ENCODE measurements at regions not wholly inside any gene's neighbourhood (a gene's known extent, or its start where the extent isn't known, plus 50 kb on each side); places are given as distances from the start of the nearest gene placed in this dataset.

DNA sequence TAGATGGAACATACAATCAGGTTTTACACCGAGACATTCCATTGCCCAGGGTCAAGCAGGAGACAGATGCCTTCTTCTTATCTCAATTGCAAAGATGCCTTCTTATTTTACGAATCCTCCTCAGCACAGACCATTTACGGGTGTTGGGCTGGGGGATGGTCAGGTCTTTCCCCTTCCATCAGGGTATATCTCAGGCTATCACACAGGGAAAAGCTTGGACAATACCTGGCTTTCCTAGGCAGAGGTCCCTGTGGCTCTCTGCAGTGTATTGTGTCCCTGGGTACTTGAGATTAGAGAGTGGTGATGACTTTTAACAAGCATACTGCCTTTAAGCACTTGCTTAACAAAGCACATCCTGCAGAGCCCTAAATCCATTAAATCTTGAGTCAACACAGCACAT is 1249.2 kb downstream of the NLGN4Y start:
- Histone ChIP-seq H3K27ac (ENCODE audit: low read depth) (no peak overlapping the region), H3K4me1 (ENCODE audit: insufficient read depth) (peaks cover 6% of the 10 kb centered on the region; the same call in 1 of the 2 replicates), H3K36me3 (ENCODE audit: insufficient read depth) (no peaks in the 10 kb centered on the region), H3F3A (replicated peaks; ENCODE audit: low read depth) (no peaks in the 10 kb centered on the region), H3K4me3 (no peak overlapping the region), H3K4me2 (no peak overlapping the region), H3K79me2 (replicated peaks; ENCODE audit: insufficient read depth) (no peaks in the 10 kb centered on the region), H3K9me2 (ENCODE audit: insufficient read depth) (no peaks in the 10 kb centered on the region), H4K20me1 (replicated peaks; ENCODE audit: insufficient read depth) (no peaks in the 10 kb centered on the region), H2AFZ (no peak overlapping the region), H3K27me3 (ENCODE audit: insufficient read depth) (no peaks in the 10 kb centered on the region)
- 0 out of 3 replicates have a peak, but pooled peaks cover 3% of the 10 kb centered on the region for H3K9me3 Mint-ChIP-seq
- no peaks in the 10 kb centered on the region for H3K36me3 Mint-ChIP-seq (ENCODE audit: low read depth)
- TF ChIP-seq JUNB (IDR thresholded peaks at IDR 0.05; ENCODE audit: unreplicated experiment) (no peak), EZH2 (IDR thresholded peaks at IDR 0.05; ENCODE audit: low read depth, unreplicated experiment) (no peak), POLR2AphosphoS5 (IDR thresholded peaks at IDR 0.05; ENCODE audit: low read depth) (no peak), EZH2phosphoT487 (IDR thresholded peaks at IDR 0.05; ENCODE audit: unreplicated experiment) (no peak), ZNF331 (CRISPR knock-in tag; IDR thresholded peaks at IDR 0.05; ENCODE audit: low read depth) (no peak), CREB1 (CRISPR knock-in tag; IDR thresholded peaks at IDR 0.05; ENCODE audit: low read depth) (no peak), STAT1 (IDR thresholded peaks at IDR 0.05; ENCODE audit: unreplicated experiment) (no peak), NANOG (IDR thresholded peaks at IDR 0.05; ENCODE audit: borderline replicate concordance) (no peak)
- TF ChIP-seq, protein P1, sequence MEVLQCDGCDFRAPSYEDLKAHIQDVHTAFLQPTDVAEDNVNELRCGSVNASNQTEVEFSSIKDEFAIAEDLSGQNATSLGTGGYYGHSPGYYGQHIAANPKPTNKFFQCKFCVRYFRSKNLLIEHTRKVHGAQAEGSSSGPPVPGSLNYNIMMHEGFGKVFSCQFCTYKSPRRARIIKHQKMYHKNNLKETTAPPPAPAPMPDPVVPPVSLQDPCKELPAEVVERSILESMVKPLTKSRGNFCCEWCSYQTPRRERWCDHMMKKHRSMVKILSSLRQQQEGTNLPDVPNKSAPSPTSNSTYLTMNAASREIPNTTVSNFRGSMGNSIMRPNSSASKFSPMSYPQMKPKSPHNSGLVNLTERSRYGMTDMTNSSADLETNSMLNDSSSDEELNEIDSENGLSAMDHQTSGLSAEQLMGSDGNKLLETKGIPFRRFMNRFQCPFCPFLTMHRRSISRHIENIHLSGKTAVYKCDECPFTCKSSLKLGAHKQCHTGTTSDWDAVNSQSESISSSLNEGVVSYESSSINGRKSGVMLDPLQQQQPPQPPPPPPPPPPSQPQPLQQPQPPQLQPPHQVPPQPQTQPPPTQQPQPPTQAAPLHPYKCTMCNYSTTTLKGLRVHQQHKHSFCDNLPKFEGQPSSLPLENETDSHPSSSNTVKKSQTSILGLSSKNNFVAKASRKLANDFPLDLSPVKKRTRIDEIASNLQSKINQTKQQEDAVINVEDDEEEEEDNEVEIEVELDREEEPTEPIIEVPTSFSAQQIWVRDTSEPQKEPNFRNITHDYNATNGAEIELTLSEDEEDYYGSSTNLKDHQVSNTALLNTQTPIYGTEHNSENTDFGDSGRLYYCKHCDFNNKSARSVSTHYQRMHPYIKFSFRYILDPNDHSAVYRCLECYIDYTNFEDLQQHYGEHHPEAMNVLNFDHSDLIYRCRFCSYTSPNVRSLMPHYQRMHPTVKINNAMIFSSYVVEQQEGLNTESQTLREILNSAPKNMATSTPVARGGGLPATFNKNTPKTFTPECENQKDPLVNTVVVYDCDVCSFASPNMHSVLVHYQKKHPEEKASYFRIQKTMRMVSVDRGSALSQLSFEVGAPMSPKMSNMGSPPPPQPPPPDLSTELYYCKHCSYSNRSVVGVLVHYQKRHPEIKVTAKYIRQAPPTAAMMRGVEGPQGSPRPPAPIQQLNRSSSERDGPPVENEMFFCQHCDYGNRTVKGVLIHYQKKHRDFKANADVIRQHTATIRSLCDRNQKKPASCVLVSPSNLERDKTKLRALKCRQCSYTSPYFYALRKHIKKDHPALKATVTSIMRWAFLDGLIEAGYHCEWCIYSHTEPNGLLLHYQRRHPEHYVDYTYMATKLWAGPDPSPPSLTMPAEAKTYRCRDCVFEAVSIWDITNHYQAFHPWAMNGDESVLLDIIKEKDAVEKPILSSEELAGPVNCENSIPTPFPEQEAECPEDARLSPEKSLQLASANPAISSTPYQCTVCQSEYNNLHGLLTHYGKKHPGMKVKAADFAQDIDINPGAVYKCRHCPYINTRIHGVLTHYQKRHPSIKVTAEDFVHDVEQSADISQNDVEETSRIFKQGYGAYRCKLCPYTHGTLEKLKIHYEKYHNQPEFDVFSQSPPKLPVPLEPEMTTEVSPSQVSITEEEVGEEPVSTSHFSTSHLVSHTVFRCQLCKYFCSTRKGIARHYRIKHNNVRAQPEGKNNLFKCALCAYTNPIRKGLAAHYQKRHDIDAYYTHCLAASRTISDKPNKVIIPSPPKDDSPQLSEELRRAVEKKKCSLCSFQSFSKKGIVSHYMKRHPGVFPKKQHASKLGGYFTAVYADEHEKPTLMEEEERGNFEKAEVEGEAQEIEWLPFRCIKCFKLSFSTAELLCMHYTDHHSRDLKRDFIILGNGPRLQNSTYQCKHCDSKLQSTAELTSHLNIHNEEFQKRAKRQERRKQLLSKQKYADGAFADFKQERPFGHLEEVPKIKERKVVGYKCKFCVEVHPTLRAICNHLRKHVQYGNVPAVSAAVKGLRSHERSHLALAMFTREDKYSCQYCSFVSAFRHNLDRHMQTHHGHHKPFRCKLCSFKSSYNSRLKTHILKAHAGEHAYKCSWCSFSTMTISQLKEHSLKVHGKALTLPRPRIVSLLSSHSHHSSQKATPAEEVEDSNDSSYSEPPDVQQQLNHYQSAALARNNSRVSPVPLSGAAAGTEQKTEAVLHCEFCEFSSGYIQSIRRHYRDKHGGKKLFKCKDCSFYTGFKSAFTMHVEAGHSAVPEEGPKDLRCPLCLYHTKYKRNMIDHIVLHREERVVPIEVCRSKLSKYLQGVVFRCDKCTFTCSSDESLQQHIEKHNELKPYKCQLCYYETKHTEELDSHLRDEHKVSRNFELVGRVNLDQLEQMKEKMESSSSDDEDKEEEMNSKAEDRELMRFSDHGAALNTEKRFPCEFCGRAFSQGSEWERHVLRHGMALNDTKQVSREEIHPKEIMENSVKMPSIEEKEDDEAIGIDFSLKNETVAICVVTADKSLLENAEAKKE (CRISPR knock-in tag; IDR thresholded peaks at IDR 0.05) = no peak
- TF ChIP-seq, protein P2, sequence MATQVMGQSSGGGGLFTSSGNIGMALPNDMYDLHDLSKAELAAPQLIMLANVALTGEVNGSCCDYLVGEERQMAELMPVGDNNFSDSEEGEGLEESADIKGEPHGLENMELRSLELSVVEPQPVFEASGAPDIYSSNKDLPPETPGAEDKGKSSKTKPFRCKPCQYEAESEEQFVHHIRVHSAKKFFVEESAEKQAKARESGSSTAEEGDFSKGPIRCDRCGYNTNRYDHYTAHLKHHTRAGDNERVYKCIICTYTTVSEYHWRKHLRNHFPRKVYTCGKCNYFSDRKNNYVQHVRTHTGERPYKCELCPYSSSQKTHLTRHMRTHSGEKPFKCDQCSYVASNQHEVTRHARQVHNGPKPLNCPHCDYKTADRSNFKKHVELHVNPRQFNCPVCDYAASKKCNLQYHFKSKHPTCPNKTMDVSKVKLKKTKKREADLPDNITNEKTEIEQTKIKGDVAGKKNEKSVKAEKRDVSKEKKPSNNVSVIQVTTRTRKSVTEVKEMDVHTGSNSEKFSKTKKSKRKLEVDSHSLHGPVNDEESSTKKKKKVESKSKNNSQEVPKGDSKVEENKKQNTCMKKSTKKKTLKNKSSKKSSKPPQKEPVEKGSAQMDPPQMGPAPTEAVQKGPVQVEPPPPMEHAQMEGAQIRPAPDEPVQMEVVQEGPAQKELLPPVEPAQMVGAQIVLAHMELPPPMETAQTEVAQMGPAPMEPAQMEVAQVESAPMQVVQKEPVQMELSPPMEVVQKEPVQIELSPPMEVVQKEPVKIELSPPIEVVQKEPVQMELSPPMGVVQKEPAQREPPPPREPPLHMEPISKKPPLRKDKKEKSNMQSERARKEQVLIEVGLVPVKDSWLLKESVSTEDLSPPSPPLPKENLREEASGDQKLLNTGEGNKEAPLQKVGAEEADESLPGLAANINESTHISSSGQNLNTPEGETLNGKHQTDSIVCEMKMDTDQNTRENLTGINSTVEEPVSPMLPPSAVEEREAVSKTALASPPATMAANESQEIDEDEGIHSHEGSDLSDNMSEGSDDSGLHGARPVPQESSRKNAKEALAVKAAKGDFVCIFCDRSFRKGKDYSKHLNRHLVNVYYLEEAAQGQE (IDR thresholded peaks at IDR 0.05; ENCODE audit: unreplicated experiment) = no peak
- TF ChIP-seq, protein P3, sequence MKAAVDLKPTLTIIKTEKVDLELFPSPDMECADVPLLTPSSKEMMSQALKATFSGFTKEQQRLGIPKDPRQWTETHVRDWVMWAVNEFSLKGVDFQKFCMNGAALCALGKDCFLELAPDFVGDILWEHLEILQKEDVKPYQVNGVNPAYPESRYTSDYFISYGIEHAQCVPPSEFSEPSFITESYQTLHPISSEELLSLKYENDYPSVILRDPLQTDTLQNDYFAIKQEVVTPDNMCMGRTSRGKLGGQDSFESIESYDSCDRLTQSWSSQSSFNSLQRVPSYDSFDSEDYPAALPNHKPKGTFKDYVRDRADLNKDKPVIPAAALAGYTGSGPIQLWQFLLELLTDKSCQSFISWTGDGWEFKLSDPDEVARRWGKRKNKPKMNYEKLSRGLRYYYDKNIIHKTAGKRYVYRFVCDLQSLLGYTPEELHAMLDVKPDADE (IDR thresholded peaks at IDR 0.05) = no peak
- TF ChIP-seq, protein P4, sequence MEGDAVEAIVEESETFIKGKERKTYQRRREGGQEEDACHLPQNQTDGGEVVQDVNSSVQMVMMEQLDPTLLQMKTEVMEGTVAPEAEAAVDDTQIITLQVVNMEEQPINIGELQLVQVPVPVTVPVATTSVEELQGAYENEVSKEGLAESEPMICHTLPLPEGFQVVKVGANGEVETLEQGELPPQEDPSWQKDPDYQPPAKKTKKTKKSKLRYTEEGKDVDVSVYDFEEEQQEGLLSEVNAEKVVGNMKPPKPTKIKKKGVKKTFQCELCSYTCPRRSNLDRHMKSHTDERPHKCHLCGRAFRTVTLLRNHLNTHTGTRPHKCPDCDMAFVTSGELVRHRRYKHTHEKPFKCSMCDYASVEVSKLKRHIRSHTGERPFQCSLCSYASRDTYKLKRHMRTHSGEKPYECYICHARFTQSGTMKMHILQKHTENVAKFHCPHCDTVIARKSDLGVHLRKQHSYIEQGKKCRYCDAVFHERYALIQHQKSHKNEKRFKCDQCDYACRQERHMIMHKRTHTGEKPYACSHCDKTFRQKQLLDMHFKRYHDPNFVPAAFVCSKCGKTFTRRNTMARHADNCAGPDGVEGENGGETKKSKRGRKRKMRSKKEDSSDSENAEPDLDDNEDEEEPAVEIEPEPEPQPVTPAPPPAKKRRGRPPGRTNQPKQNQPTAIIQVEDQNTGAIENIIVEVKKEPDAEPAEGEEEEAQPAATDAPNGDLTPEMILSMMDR (conservative IDR thresholded peaks at IDR 0.05; ENCODE audit: low read depth in 2 of 2) = no peak
- no peak overlapping the region for H3K4me3 Mint-ChIP-seq
- no peaks in the 10 kb centered on the region for H3K27me3 Mint-ChIP-seq (ENCODE audit: insufficient read depth, low read depth, poor library complexity)
- H3K27ac Mint-ChIP-seq = no peak overlapping the region
- peaks cover 25% of the 10 kb centered on the region for H3K4me1 Mint-ChIP-seq
- ATAC-seq (no peak), DNase-seq (ENCODE audit: low spot score) (peak; percentile 9)
